HT-29 (cell line): ENCODE measurements at regions not wholly inside any gene's neighbourhood (a gene's known extent, or its start where the extent isn't known, plus 50 kb on each side); places are given as distances from the start of the nearest gene placed in this dataset.

Experiments
- DNase-seq: peaks from one replicate; pipeline ENCODE4 v3.0.0-alpha.2; 2015; ENCODE audit warnings: low spot score

DNA sequence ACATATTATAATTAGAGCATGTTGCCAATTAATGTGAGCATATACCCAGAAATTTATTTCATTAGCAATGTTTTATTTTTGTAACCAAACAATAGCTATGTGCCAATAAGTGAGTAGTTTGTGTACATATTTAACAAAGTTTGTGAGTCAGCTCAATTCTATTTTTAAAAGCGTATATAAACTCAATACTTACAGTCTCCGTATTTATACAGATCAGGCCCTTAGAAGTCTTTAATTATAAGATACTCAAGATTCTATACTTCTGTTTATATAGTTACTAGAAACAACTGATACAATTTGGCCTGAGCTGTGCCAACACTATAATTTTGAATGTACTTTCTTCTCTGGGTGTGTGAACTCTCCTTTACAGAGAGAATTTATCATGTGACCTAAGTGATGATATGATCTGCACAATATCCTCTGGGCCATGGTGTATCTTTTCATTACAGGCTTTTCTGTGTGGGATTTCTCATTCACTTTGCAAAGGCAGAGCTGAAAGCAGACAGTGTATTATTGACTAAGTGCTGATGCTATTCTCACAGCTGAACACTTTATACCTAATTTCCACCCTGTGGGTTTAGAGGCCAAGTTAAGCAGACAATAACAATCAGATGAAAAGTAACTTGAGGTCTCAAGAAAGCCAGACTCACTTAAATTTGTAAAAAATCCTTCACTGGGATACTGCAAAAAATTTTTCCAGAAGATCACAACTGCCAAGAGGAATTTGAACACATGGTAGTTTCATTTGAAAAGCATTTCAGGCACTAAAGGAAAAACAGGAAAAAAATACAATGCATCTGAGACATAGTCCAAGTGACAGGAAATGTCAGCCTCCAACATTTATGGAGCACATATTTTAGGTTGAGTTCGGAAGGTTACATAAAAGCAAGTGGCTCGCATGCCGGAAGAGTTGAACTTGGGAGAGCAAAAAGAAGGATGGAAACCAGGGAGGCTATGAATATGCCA lies 277.9 kb upstream of the SEMA6D start:
- no peak for DNase-seq

DNA sequence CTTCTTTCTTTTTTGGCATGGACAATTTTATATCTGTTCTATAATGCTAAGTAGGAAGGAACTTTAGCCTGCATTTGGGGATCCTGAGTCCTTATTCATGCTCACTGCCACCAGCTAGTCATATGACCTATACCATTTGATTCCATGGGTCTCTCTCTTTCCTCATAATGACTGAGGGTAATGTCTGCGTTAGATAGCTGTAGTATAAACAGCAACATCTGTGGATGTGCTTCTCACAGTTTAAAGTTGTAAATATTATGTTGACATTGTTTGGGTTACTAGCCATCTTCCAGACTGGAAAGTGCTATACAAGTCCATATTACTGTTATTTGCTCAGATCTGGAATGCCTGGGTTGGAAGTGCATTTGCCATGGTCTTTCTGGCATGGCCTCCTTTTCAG lies 274.9 kb upstream of the SEMA6D start:
- DNase-seq, result no peak

DNA sequence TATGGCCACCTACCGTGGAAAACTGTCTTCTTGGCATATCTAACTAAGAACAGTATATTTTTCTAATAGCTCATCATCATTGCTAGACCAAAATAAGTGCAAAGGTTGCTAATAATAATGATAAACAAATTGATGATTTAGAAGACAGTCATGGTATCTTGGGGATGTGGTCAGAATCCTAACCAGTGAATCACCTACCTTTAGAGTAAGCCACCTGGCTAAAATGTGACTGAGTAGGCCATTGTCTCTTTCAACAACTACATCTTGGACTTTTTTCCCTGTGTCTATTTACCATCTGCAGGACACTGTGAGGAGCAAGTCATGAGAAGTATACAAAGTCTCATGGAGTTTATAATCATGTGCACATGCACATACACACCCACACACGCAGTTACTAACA lies 273.5 kb upstream of the SEMA6D start:
- no peak for DNase-seq

DNA sequence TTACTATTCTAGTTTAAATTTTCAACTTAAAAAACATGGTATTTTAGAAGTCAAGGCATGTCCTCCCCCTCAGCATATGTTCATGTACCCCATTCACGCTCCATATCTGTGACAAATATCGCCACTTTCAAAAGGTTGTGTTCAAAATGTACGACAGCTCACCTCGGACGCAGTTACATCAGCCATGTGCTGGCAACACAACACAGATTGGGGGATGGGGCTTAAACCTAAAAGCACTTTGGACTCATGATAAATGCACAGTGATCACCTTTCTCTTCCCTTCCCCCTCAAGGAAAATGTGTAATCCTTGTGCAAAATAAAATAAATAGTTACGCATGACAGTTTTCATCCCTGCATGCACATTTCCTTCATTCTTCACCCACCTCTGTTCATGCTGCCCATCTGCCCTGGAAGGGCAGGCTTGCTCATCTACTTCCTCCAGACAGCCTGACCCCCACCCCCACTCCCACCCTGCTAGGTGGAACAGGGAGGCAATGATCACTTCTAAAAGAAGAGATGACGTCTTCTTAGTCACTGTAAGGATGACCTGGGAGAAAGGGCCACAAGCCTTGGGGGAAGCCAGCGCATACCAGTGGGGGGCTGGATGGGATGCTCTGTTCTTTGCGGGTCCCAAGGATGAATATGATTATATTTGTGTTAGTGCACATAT lies 271.4 kb upstream of the SEMA6D start:
- DNase-seq, result no peak

DNA sequence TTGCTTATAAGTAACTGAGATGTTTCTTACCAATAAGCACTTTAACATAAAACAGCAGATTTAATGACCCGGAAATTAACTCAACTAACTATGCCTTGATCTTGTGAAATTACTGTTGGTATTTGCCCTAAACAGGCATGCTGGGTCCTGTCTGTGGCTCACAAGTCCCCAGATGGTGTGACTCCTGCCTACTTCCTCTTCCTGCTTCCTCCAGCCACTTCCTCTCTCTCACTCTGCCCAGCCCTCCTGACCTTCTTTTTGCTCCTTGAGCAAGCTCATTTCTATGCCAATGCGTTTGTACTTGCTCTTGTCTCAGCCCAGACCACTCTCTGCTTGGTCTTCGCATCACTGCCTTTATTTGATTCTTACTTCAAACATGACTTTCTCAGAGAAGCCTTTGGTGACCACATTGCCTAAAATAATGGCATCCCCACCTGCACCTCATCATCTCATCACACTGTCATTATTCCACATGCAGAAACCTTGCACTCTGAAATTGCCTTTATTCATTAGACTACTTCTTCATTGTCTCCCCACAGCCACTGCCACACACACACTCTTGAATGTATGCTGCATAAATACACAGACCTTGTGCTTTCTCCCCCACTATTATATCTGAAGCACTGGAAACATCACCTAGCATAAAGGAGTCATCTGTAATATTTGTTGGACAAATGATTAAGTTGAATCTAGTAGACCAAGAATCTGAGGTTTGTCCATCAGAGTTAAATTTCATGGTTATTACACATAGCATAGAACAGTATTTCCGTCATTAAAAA lies 256.3 kb upstream of the SEMA6D start:
- DNase-seq, result no peak

DNA sequence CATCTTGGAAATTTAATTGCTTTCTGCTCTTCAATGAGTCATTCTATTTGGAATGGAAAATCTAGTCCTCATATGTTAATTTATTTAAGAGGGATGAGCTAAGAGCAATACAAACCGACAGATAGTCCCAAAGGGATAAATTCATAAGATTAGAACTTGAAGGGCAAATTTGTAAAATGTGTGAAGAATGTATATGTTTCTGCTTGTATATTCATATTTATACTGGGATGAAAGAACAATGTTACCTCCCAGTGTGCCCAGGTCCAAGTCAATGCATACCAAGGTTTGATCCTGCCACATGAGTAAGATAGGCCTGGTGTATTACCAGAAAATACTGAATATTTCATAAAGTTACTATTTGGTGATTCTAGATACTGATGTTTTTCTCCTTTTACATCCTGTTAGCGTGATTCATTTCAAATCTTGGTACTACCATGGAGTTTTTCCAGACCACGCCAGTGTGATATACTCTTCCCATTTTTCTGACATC lies 255.6 kb upstream of the SEMA6D start:
- no peak for DNase-seq

DNA sequence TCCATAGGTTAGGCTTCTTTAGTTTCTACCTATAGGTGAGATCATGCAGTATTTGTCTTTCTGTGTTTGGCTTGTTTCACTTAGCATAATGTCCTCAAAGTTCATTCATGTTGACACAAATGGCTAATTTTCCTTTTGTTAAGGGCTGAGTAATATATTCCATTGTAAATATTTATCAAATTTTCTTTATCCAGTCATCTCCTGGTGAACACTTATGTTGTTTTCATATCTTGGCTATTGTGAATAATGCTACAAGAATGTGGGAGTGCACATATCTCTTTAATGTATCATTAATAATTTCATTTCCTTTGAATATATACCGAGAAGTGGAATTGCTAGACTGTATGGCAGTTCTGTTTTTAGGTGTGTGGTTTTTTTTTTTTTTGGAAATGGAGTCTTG lies 250.9 kb upstream of the SEMA6D start:
- DNase-seq, result no peak

DNA sequence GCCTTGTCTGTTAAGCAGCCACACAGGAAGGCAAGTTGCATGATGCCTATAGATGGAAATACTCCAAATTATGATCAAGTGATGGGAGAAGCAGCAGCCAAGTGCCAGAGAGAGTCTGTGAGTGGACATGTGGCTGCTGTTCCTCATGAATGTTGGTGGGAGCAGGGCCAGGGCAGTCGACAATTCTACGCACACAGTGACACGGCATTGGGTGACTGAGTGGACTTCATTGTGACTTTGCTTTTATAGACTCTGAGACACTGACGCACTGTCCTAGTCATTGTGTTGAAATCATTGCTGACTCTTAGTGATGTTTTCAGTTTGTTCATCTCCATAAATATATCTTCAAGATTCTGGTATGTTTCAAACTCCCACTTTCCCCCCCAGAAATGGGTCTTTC lies 246.3 kb upstream of the SEMA6D start:
- no peak for DNase-seq

DNA sequence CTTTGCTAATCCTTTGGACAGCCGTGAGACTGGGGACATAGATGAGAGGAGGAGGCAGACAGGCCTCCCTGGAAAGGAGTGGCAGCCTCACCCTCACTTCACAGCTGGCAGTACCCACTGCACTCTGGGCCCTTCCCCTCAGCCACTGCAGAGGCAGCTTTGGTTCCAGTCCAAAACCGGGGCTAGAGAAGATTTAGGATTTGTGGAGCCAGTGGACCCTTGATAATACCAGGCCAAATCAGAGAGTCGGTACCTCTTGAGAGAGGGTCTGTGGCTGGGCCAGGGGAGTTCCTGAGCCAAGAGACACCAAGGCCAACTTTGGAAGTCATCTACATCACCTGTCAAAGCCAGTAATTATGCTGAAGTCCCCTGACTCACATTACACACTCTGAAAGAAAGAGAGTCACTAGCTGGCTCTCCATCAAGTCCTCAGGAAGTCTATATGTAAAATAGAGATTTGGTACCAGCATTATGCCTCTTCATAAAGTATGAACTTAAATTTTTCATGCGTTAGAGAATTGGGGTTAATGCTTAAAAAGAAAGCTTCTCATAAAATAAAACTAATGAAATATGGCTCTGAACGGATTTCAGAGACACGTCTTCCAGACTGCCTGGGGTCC lies 244.1 kb upstream of the SEMA6D start:
- DNase-seq, result no peak

DNA sequence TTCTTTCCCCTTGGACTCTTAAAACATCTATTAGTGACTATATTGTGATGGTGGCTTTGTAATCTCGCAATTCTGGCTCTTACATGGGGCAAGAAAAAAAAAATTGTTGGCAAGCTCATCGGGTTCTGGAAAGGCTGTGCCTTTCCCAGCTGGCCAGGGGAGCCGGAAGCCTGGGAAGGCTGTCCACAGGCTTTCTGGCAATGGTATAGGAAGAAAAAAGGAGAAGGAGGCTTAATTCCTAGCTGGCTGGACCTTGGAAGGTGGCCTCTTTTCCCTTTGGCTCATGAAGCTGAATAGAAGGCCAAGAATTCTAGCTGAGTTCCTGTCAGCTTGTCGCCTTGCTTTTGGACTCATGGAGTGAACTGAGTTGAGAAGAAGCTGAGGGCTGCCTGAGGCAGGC lies 243.5 kb upstream of the SEMA6D start:
- no peak for DNase-seq

DNA sequence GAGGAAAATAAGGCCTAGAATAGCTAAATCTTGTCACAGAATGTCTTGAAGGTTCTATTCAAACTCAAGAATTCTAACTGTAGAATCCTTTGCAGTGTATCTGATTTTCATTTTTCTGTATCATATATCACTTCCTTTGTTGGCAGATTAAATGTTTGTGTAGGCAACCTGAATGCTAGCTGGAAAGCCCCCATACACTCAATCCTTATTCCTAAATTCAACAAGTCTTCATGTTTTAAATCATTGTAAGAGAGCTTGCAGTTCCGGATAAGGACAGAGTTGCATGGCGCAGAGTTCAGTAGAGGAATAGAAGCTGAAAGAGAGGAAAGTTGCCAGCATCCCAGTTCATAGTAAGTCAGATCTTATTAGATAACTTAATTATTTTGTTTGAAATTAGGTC lies 242.0 kb upstream of the SEMA6D start:
- no peak for DNase-seq

DNA sequence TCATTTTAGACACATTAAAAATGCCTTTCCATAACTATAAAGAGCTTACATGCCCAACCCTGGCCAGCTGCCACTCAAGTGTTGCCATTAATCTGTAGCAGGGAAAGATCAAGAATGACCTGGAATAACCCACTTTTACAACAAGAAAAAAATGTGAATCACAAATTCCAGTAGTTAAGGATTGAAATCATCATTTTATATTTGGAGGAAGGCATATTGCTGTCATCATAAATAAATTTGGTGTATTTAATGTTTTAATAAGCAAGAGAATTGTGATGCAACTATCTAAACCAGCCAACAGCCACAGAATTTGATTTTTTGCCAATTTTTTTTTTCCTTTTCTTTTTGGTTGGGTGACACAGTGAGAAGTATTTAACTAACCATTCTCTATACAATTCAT lies 240.0 kb upstream of the SEMA6D start:
- no peak for DNase-seq

DNA sequence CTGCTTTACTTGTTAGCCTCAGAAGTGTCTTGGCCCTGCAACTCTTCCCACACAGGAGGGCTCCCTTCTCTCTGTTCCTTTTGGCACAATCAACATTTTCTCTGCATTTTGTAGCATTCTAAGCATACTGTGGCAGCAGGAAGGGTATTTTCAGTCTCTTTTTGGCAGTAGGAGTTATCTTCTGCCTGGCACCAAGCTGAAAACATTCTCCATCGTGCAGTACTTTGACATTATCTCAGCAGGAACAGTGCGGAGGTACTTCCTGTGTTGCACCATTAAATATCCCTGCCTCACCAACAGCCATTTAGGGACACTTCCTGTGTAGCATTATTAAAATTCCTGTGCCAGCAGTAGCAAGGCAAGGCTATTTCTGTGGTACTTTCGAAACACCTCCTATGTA lies 233.2 kb upstream of the SEMA6D start:
- no peak for DNase-seq

DNA sequence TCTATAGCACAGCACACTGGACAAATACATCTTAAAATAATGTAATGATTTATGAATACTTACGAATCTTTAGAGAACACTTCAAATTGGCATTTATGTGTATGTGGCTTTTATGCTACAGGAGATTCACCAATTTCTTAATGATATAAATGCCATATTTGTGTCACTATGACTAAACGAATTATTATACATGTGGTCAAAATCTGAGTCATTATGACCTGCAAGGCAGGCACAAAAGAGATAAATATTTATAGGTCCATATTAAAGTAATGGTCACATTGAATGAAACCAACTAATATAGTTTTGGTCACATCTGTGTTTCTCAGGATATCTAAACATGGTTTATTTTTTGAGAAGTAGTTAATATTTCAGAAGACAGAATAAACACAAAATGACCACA lies 232.3 kb upstream of the SEMA6D start:
- no peak for DNase-seq

DNA sequence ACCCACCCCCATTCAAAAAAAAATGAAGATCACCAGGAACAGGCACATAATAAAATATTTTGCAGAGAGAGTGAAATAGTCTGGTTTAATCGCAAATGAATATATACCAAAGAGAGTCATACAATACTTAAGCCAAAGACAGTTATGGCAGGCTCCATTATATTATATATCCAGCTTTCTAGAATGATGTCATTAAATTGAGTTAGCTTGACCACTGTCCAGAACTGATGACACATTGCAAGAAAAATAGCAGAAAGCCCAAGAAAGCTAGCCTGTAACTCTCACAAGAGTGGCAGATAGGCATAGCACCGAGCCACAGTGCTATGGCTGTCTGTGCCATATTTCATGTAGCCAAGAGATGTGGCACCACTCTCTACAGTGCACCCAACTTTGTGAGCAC lies 231.9 kb upstream of the SEMA6D start:
- DNase-seq, result no peak

DNA sequence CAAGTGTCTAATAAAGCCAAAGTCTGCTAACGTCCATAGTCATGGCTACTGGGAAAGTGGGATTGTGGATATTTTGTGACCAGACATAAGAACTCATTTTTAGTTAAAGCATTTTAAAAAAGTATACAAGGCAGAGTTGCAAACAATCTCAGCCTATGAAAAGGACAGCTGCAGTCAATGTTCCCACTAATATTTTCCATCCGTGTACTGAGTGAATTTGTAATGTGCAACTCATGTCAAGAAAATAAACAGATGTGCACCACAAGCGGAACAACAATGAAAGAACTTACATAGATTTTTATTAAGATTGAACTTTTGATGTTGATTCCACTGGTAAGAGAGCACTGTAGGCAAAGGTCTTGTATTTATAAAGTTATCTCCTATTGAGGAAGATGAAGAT lies 231.3 kb upstream of the SEMA6D start:
- DNase-seq, result no peak

DNA sequence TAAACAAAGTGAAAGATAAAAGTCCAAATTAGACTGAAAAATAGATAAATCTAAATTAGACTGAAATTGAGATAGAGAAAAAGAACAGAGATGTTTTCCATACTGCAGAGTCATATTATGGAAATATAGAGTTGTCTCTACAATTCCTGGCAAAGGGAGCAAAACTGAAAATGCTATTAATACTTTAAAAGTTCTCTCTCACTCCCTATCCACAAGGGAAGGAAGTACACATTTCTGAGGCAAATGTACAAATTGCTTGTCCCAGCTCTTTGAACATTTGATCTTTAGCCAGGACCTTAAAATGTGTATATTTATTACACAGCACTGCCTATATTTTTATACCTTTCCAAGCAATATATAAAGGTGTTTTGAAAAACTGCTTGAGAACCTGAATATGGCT lies 225.1 kb upstream of the SEMA6D start:
- DNase-seq, result no peak

DNA sequence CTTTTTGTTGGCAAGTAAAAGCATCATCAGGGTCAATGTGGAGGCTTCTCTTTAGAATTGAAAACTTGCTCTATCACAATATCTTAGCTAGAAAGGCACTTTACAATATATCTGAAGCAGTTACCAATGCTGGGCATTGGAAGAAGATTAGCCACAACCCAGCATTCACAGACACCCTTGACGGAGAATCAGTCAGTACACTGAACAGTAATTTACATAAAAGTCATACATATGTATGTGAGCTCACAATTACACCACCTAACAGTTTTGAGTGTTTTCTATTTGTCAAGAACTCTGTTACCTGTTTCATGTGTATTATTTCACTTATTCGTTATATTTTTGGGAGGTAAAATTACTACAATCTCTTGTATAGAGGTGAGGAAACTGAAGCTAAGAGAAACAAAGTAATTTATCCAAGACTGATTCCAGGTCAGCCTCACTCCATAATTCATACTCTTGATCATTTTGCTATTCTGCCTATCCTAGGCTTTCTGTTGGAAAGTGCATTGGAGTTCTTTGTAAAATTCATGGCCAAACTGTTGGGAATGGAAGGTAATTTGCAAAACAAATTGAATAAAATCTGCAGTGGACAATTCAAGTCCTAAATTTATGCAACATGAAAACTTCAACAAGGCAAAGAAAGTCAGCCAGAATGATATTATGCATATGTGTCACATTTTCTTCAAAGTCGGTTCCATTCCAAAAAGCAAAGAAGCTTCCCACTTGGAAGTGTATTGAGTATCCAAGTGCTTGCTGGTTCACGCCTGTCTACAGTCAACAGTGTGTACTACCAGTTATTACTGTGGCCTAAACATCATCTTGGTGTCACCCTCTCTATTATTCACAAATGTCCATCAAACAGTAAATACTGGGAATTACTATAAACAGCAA lies 223.7 kb upstream of the SEMA6D start:
- DNase-seq, result no peak

DNA sequence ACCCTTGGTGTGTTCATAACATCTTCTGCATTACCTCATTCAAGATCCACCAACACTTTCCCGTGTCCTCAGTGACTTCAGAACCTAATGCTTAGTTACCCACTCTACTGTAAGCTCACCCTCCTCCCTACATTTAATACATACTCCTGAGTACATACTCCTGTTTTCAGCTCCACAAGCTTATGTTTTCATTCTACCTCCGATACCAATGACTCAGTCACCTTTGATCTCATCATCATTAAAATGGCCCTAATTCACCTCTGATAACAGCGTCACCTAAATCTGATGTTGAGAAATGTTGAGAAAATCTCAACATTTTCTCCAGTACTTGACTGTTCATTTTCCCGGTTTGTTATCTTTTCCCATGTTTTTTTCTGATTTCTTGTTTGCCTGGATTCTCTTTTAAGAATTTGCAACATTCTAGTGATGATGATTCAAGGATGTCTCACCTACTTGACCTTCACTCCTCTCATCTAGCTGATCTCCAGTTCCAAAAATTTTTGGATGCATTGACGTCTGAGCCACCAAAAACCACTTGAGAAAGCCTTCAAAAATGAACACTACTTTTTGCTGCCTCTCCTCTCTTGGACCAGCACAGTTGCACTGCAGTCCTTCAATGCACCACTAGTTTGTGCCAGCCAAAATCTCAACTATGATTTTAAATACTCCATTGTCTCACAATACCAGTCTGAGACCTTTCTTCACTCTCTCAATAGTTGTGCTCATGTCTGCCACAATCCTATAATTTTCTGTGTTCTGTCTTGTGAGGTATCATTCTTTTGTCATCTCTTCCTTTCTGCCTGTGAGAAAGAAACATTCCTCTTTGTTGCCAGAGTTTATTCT lies 220.7 kb upstream of the SEMA6D start:
- DNase-seq, result no peak

DNA sequence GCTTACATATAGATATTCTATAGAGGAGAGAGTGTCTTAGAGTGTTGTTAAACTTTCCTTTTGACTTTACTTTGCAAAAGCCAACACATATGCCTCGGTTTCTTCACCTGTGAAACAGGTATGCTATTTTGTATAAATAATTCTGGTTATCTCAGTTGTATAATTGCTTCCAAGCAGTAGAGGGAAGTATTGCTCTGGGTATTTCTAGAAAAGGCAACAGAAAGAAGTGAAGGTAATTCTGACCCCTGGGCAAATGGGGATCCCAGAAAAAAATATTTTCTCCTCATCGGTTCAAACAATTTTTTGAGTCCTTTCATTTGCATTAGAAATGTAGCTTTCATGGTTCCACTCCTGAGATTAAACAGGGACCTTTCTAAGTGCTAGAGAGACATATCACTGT lies 216.5 kb upstream of the SEMA6D start:
- no peak for DNase-seq
